H1 (cell line): ENCODE measurements at regions not wholly inside any gene's neighbourhood (a gene's known extent, or its start where the extent isn't known, plus 50 kb on each side); places are given as distances from the start of the nearest gene placed in this dataset.

Source experiments
- CTCF ChIA-PET: fragments of 300-600 bp; sonication (Branson Sonifier 250); formaldehyde crosslinking; loops from one replicate; lab custom pipeline; 2021; ENCODE audit not compliant: partially characterized antibody; lab: Charles Lee
- POLR2A ChIA-PET: fragments of 300-600 bp; sonication (Branson Sonifier 250); formaldehyde crosslinking; loops from one replicate; lab custom pipeline; 2021; ENCODE audit warnings: inconsistent platforms; ENCODE audit not compliant: partially characterized antibody; lab: Charles Lee
- DNase-seq, 2 experiments: peaks; one replicate each; pipeline versions ENCODE4 v3.0.0 to v3.0.0-alpha.2; 2010 to 2022; ENCODE audit warnings: low spot score in 2 of 2, low read depth in 1 of 2, mixed read lengths in 1 of 2
- FAIRE-seq: peaks from 2 replicates; lab custom pipeline; 2011; peaks lifted over from hg19 to GRCh38; lab: Jason Lieb, UNC
- H2AFZ ChIP-seq: 2 replicates; pipeline ENCODE4 v1.8.1; 2012; ENCODE audit warnings: low read length, inconsistent platforms
- H2AK5ac ChIP-seq: 2 replicates; pipeline ENCODE4 v1.6.1; 2013; ENCODE audit warnings: low read depth, low read length
- H2BK120ac ChIP-seq: replicated peaks from 2 replicates; pipeline ENCODE3; 2013; ENCODE audit warnings: low read depth, low read length, inconsistent platforms
- H2BK12ac ChIP-seq: 2 replicates; pipeline ENCODE4 v1.6.1; 2013; ENCODE audit warnings: low read depth, low read length
- H2BK15ac ChIP-seq: 2 replicates; pipeline ENCODE4 v1.6.1; 2013; ENCODE audit warnings: low read length
- H2BK20ac ChIP-seq: 2 replicates; pipeline ENCODE4 v1.6.1; 2013; ENCODE audit warnings: low read length
- H2BK5ac ChIP-seq: 2 replicates; pipeline ENCODE4 v1.6.1; 2013; ENCODE audit warnings: low read depth, low read length
- H3K14ac ChIP-seq: 2 replicates; pipeline ENCODE4 v1.6.1; 2013; ENCODE audit warnings: inconsistent platforms; ENCODE audit not compliant: insufficient read length
- H3K18ac ChIP-seq: 2 replicates; pipeline ENCODE4 v1.6.1; 2013; ENCODE audit warnings: low read length; ENCODE audit errors: extremely low read depth
- H3K23ac ChIP-seq: 2 replicates; pipeline ENCODE4 v1.6.1; 2013; ENCODE audit warnings: inconsistent platforms; ENCODE audit not compliant: insufficient read length
- H3K23me2 ChIP-seq: 2 replicates; pipeline ENCODE4 v1.6.1; 2013; ENCODE audit warnings: low read depth, low read length
- H3K27ac ChIP-seq: 2 replicates; pipeline ENCODE4 v1.6.1; 2011; ENCODE audit warnings: low read depth, low read length, inconsistent platforms
- H3K27me3 ChIP-seq, 4 experiments: replicated peaks in 1 of 4; 1 replicate in 1 of 4; 2 replicates in 3 of 4; pipeline versions ENCODE4 v1.6.1 to v1.8.1; 2011 to 2013; ENCODE audit warnings: low read length in 3 of 4, mild to moderate bottlenecking in 3 of 4, inconsistent platforms in 2 of 4, mixed read lengths in 2 of 4, moderate library complexity in 1 of 4; ENCODE audit not compliant: control insufficient read depth in 3 of 4, insufficient read depth in 3 of 4; ENCODE audit errors: extremely low read depth in 1 of 4
- H3K36me3 ChIP-seq, 4 experiments: 2 replicates each; pipeline versions ENCODE4 v1.6.1 to v1.8.1; 2011 to 2013; ENCODE audit warnings: mild to moderate bottlenecking in 4 of 4, low read length in 3 of 4, moderate library complexity in 2 of 4, control low read depth in 1 of 4, inconsistent platforms in 1 of 4; ENCODE audit not compliant: insufficient read depth in 4 of 4, control insufficient read depth in 2 of 4
- H3K4ac ChIP-seq: replicated peaks from 2 replicates; pipeline ENCODE3; 2013; ENCODE audit warnings: low read length, low read depth, mixed read lengths, inconsistent platforms; ENCODE audit not compliant: insufficient read length
- H3K4me1 ChIP-seq, 4 experiments: replicated peaks in 1 of 4; 1 replicate in 1 of 4; 2 replicates in 3 of 4; pipeline versions ENCODE4 v1.6.1 to v1.8.1; 2011 to 2013; ENCODE audit warnings: low read length in 3 of 4, inconsistent platforms in 2 of 4, mixed read lengths in 1 of 4; ENCODE audit not compliant: insufficient read depth in 4 of 4, control insufficient read depth in 3 of 4
- H3K4me2 ChIP-seq, 2 experiments: 2 replicates each; pipeline versions ENCODE4 v1.6.1 to v1.8.1; 2011 to 2013; ENCODE audit warnings: low read depth in 2 of 2, low read length in 2 of 2, control low read depth in 1 of 2, inconsistent platforms in 1 of 2, mild to moderate bottlenecking in 1 of 2; ENCODE audit not compliant: insufficient read depth in 1 of 2
- H3K4me3 ChIP-seq, 4 experiments: fragments of 200-600, 300-600 bp in 1 of 4; sonication (generic), shearing (Covaris generic), sonication (Bioruptor Twin) in 1 of 4; 2 replicates each; pipeline versions ENCODE4 v1.5.1 to v1.8.1; 2011 to 2016; ENCODE audit warnings: low read length in 4 of 4, low read depth in 3 of 4, control low read depth in 2 of 4, inconsistent platforms in 2 of 4, mild to moderate bottlenecking in 2 of 4, mixed read lengths in 1 of 4, moderate library complexity in 1 of 4; ENCODE audit not compliant: insufficient read depth in 2 of 4; ENCODE audit errors: extremely low read depth in 1 of 4
- H3K56ac ChIP-seq: replicated peaks from 2 replicates; pipeline ENCODE3; 2013; ENCODE audit warnings: low read depth, mild to moderate bottlenecking, mixed read lengths, low read length, inconsistent platforms; ENCODE audit not compliant: insufficient read length
- H3K79me1 ChIP-seq: 2 replicates; pipeline ENCODE4 v1.6.1; 2013; ENCODE audit warnings: low read depth, low read length, control low read depth
- H3K79me2 ChIP-seq, 2 experiments: 2 replicates each; pipeline versions ENCODE4 v1.6.1 to v1.8.1; 2012 to 2013; ENCODE audit warnings: low read length in 2 of 2, mild to moderate bottlenecking in 2 of 2, inconsistent platforms in 1 of 2; ENCODE audit not compliant: insufficient read depth in 2 of 2, control insufficient read depth in 1 of 2
- H3K9ac ChIP-seq, 4 experiments: replicated peaks in 1 of 4; 1 replicate in 1 of 4; 2 replicates in 3 of 4; pipeline versions ENCODE4 v1.6.1 to v1.8.1; 2011 to 2013; ENCODE audit warnings: low read depth in 3 of 4, low read length in 3 of 4, control low read depth in 2 of 4, mild to moderate bottlenecking in 2 of 4, moderate library complexity in 2 of 4, inconsistent platforms in 1 of 4; ENCODE audit errors: extremely low read depth in 1 of 4
- H3K9me3 ChIP-seq, 2 experiments: 2 replicates each; pipeline versions ENCODE4 v1.6.1 to v1.8.1; 2012 to 2013; ENCODE audit warnings: mild to moderate bottlenecking in 2 of 2, moderate library complexity in 2 of 2, control low read depth in 1 of 2, inconsistent platforms in 1 of 2, low read depth in 1 of 2, low read length in 1 of 2, mixed read lengths in 1 of 2; ENCODE audit not compliant: insufficient read depth in 2 of 2
- H4K20me1 ChIP-seq, 2 experiments: replicated peaks in 1 of 2; 2 replicates each; pipeline versions ENCODE3 to v1.8.1; 2011 to 2013; ENCODE audit warnings: inconsistent platforms in 2 of 2, low read length in 2 of 2, mild to moderate bottlenecking in 1 of 2; ENCODE audit not compliant: insufficient read depth in 2 of 2, control insufficient read depth in 1 of 2
- H4K5ac ChIP-seq: 2 replicates; pipeline ENCODE4 v1.6.1; 2013; ENCODE audit warnings: low read length, low read depth, mixed read lengths, inconsistent platforms; ENCODE audit not compliant: insufficient read length
- H4K8ac ChIP-seq: 2 replicates; pipeline ENCODE4 v1.8.0; 2013; ENCODE audit warnings: mild to moderate bottlenecking, moderate library complexity, low read length, inconsistent platforms; ENCODE audit not compliant: insufficient read depth; ENCODE audit errors: extremely low read depth
- H4K91ac ChIP-seq: replicated peaks from 2 replicates; pipeline ENCODE3; 2013; ENCODE audit warnings: low read length, mixed read lengths, inconsistent platforms; ENCODE audit not compliant: insufficient read length
- BACH1 ChIP-seq: IDR thresholded peaks from 2 replicates; pipeline ENCODE4 v1.6.1; 2012; ENCODE audit warnings: low read length, improper control_type of control experiment
- EZH2 ChIP-seq: fragments of 200-600 bp; sonication (generic); IDR thresholded peaks from 2 replicates; pipeline ENCODE4 v1.7.1; 2012; ENCODE audit warnings: low read depth, mild to moderate bottlenecking, moderate library complexity, low read length, inconsistent platforms; ENCODE audit not compliant: severe bottlenecking
- FOSL1 ChIP-seq: IDR thresholded peaks from 2 replicates; pipeline ENCODE4 v1.6.1; 2011; ENCODE audit warnings: mild to moderate bottlenecking, low read depth, low read length, moderate library complexity; ENCODE audit not compliant: insufficient read depth
- GTF2F1 ChIP-seq: IDR thresholded peaks from 2 replicates; pipeline ENCODE4 v1.6.1; 2012; ENCODE audit warnings: low read depth, low read length, improper control_type of control experiment, borderline replicate concordance
- NANOG ChIP-seq: IDR thresholded peaks from 2 replicates; pipeline ENCODE4 v1.6.1; 2011; ENCODE audit warnings: low read length, low read depth, mild to moderate bottlenecking, inconsistent platforms; ENCODE audit not compliant: insufficient read depth, poor library complexity, severe bottlenecking
- NRF1 ChIP-seq: IDR thresholded peaks from 2 replicates; pipeline ENCODE4 v1.6.1; 2011; ENCODE audit warnings: mild to moderate bottlenecking, low read depth, low read length, improper control_type of control experiment
- PHF8 ChIP-seq: fragments of 200-600 bp; sonication (generic); conservative IDR thresholded peaks from 2 replicates; pipeline ENCODE4 v1.7.1; 2012; ENCODE audit warnings: low read depth, mild to moderate bottlenecking, inconsistent platforms, low read length, moderate library complexity
- POU5F1 ChIP-seq: IDR thresholded peaks from 2 replicates; pipeline ENCODE4 v1.6.1; 2011; ENCODE audit warnings: low read depth, mild to moderate bottlenecking, low read length, moderate library complexity
- SP1 ChIP-seq: IDR thresholded peaks from 2 replicates; pipeline ENCODE4 v1.6.1; 2011; ENCODE audit warnings: low read depth, low read length
- SP4 ChIP-seq: IDR thresholded peaks from 2 replicates; pipeline ENCODE4 v1.6.1; 2012; ENCODE audit warnings: low read length, inconsistent platforms
- SUZ12 ChIP-seq: fragments of 200-600 bp; sonication (generic); IDR thresholded peaks from 2 replicates; pipeline ENCODE4 v1.6.1; 2012; ENCODE audit warnings: mild to moderate bottlenecking, inconsistent platforms, low read length, moderate library complexity, mixed read lengths
- TCF12 ChIP-seq: IDR thresholded peaks from 2 replicates; pipeline ENCODE4 v1.6.1; 2011; ENCODE audit warnings: low read depth, mild to moderate bottlenecking, low read length
- WGBS, 2 experiments: shearing (Covaris generic) in 1 of 2; methylation state at CpG; one replicate each; pipeline versions ENCODE4 v1.1.6 to v1.1.7; 2013 to 2015; ENCODE audit warnings: low lambda C conversion rate in 2 of 2, mixed read lengths in 2 of 2, inconsistent platforms in 1 of 2, low coverage in 1 of 2, missing lambda C conversion rate in 1 of 2; ENCODE audit not compliant: insufficient replicate concordance in 2 of 2, insufficient coverage in 1 of 2, insufficient read length in 1 of 2; ENCODE audit errors: extremely low coverage in 1 of 2, missing lambda C conversion rate in 1 of 2; 5-methylcytosine and 5-hydroxymethylcytosine counted together
- TF ChIP-seq, protein P1 (sequence below), 3 experiments: IDR thresholded peaks; 1 replicate in 2 of 3; 2 replicates in 1 of 3; pipeline versions ENCODE4 v1.5.1 to v1.6.1; 2011; ENCODE audit warnings: low read length in 3 of 3, mild to moderate bottlenecking in 3 of 3, inconsistent platforms in 2 of 3, low read depth in 1 of 3, moderate library complexity in 1 of 3; ENCODE audit not compliant: insufficient read depth in 1 of 3; ENCODE audit errors: control extremely low read depth in 1 of 3

DNA sequence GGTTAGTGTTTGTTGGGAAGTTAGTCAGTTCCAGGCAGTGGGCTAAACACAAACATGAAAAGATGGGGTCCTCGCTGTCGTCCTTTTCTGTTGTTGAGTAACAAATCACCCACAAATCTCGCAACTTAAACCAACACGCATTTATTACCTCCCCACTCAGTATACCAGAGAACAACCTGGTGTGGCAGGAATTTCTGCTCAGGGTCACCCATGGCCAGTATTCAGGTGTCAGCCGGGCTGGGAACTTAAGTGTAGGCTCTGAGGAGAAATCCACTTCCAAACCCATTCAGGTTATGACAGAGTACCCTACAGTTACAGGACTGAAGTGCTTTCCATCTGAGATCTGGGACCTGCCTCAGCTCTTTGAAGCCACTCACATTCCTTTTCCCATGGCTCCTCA lies 73.6 kb upstream of the SP4 start:
- Histone ChIP-seq H2BK120ac (no peak overlapping the region), H2AFZ (no peak overlapping the region), H4K20me1 (no peaks in the 10 kb centered on the region), H3K4me1 (no peaks in the 10 kb centered on the region), H3K56ac (no peak overlapping the region), H4K8ac (no peak overlapping the region), H3K79me1 (no peaks in the 10 kb centered on the region), H3K27me3 (no peaks in the 10 kb centered on the region), H3K18ac (no peak overlapping the region), H3K23ac (no peak overlapping the region), H2AK5ac (no peak overlapping the region), H4K91ac (no peak overlapping the region), H3K36me3 (no peaks in the 10 kb centered on the region), H3K4ac (no peak overlapping the region), H3K27ac (no peak overlapping the region), H2BK5ac (no peak overlapping the region), H3K79me2 (no peaks in the 10 kb centered on the region), H3K4me2 (no peak overlapping the region), H3K9me3 (no peaks in the 10 kb centered on the region), H4K5ac (no peak overlapping the region), H3K14ac (no peak overlapping the region), H2BK12ac (no peak overlapping the region), H3K9ac (no peak overlapping the region), H3K23me2 (no peaks in the 10 kb centered on the region), H3K4me3 (no peak overlapping the region), H2BK15ac (no peak overlapping the region), H2BK20ac (no peak overlapping the region)
- ChIA-PET POLR2A (no interaction called here), CTCF (no interaction called here)
- 87% methylated on average over 5 of the region's 5 CpGs; no CpG with 5 or more reads in 1 of the 2 experiments for WGBS, 2 experiments
- DNase-seq, result no peak
- FAIRE-seq, result no peak
- TF ChIP-seq SP1, result no peak
- TF ChIP-seq SUZ12, result no peak
- no peak for TF ChIP-seq NRF1
- TF ChIP-seq GTF2F1, result no peak
- no peak for TF ChIP-seq POU5F1
- no peak for TF ChIP-seq BACH1
- no peak for TF ChIP-seq NANOG
- no peak for TF ChIP-seq SP4
- TF ChIP-seq FOSL1, result no peak
- TF ChIP-seq EZH2, result no peak
- TF ChIP-seq TCF12, result no peak
- no peak for TF ChIP-seq PHF8
- TF ChIP-seq, protein P1, sequence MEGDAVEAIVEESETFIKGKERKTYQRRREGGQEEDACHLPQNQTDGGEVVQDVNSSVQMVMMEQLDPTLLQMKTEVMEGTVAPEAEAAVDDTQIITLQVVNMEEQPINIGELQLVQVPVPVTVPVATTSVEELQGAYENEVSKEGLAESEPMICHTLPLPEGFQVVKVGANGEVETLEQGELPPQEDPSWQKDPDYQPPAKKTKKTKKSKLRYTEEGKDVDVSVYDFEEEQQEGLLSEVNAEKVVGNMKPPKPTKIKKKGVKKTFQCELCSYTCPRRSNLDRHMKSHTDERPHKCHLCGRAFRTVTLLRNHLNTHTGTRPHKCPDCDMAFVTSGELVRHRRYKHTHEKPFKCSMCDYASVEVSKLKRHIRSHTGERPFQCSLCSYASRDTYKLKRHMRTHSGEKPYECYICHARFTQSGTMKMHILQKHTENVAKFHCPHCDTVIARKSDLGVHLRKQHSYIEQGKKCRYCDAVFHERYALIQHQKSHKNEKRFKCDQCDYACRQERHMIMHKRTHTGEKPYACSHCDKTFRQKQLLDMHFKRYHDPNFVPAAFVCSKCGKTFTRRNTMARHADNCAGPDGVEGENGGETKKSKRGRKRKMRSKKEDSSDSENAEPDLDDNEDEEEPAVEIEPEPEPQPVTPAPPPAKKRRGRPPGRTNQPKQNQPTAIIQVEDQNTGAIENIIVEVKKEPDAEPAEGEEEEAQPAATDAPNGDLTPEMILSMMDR (IDR thresholded peaks at IDR 0.05; ENCODE audit: control extremely low read depth in 1 of 3, insufficient read depth in 1 of 3, low read depth in 1 of 3, low read length in 3 of 3), result no peak
